ENCODE measurements at regions not wholly inside any gene's neighbourhood (a gene's known extent, or its start where the extent isn't known, plus 50 kb on each side); places are given as distances from the start of the nearest gene placed in this dataset.

- Histone ChIP-seq H3K4me1 (peaks cover 0 to 31% (median 6%) of the 10 kb centered on the region in 12 donors), H3K4me3 (no peak overlapping the region), H3K9me3 (no peaks in the 10 kb centered on the region), H3K27me3 (no peaks in the 10 kb centered on the region), H3K27ac (no peak overlapping the region), H3K36me3 (no peaks in the 10 kb centered on the region)
- intact Hi-C loops (cut with DNase I): loop anchor here in 2 of 10 donors (5.0 to 10.0 kb wide), 2 partner anchors 100 to 102 kb away; partner anchors contain the start of gene PLS3 (in 2 of the 2)
- no peak for DNase-seq
- 61 to 72% (median 69%) methylated on average over 1 of the region's 1 CpG for WGBS, 4 donors
- no peak for ATAC-seq
- TF ChIP-seq POLR2A (IDR thresholded peaks at IDR 0.05) (no peak), CTCF (IDR thresholded peaks at IDR 0.05) (no peak)
Observed at GRCh38 chrX:115462406-115462805, 98.6 kb upstream of the PLS3 start.

GRCh38 chrX:115467961-115468360, 93.0 kb upstream of the PLS3 start:
- no peak for ATAC-seq
- H3K36me3 ChIP-seq: no peaks in the 10 kb centered on the region
- intact Hi-C loops (cut with DNase I): loop anchor here in 1 of 10 donors (10.0 kb wide), 1 partner anchor 97 kb away; the partner anchor contains the start of gene PLS3
- TF ChIP-seq POLR2A (IDR thresholded peaks at IDR 0.05): no peak
- no peak for TF ChIP-seq CTCF (IDR thresholded peaks at IDR 0.05)
- H3K27me3 ChIP-seq: no peaks in the 10 kb centered on the region
- peaks cover 0 to 3% (median 0%) of the 10 kb centered on the region in 12 donors for H3K4me1 ChIP-seq
- DNase-seq: no peak
- H3K9me3 ChIP-seq: no peaks in the 10 kb centered on the region
- H3K27ac ChIP-seq: no peak overlapping the region
- no peak overlapping the region for H3K4me3 ChIP-seq

GRCh38 chrX:115472131-115472530, 88.8 kb upstream of the PLS3 start:
- no peak for ATAC-seq
- WGBS, 4 donors: 79 to 97% (median 89%) methylated on average over 3 of the region's 3 CpGs
- H3K27me3 ChIP-seq: peaks cover 0 to 8% (median 0%) of the 10 kb centered on the region in 9 donors
- TF ChIP-seq CTCF (IDR thresholded peaks at IDR 0.05) (no peak), POLR2A (IDR thresholded peaks at IDR 0.05) (no peak)
- H3K36me3 ChIP-seq: no peaks in the 10 kb centered on the region
- intact Hi-C loops (cut with DNase I): no loop called here
- no peak overlapping the region for H3K27ac ChIP-seq
- no peaks in the 10 kb centered on the region for H3K9me3 ChIP-seq
- H3K4me1 ChIP-seq: peaks cover 0 to 3% (median 0%) of the 10 kb centered on the region in 12 donors
- H3K4me3 ChIP-seq: no peak overlapping the region
- no peak for DNase-seq

- H3K27ac ChIP-seq: no peak overlapping the region
- no peaks in the 10 kb centered on the region for H3K4me1 ChIP-seq
- no peaks in the 10 kb centered on the region for H3K36me3 ChIP-seq
- H3K9me3 ChIP-seq: peaks cover 0 to 6% (median 0%) of the 10 kb centered on the region in 12 donors
- ATAC-seq (no peak), DNase-seq (no peak)
- H3K4me3 ChIP-seq: no peak overlapping the region
- TF ChIP-seq POLR2A (IDR thresholded peaks at IDR 0.05) (no peak), CTCF (IDR thresholded peaks at IDR 0.05) (no peak)
- intact Hi-C loops (cut with DNase I): no loop called here
- H3K27me3 ChIP-seq: peaks cover 0 to 3% (median 0%) of the 10 kb centered on the region in 9 donors
- 81 to 99% (median 90%) methylated on average over 3 of the region's 3 CpGs for WGBS, 4 donors
Observed at GRCh38 chrX:115486510-115486909, 74.5 kb upstream of the PLS3 start.
